Natural killer cell (primary cell): ENCODE measurements at regions not wholly inside any gene's neighbourhood (a gene's known extent, or its start where the extent isn't known, plus 50 kb on each side); places are given as distances from the start of the nearest gene placed in this dataset.

Source experiments
- ATAC-seq, 3 donors: fragments of 150-1000 bp in 2 of 3; fragments of 200-7000 bp in 1 of 3; cut with Tn5 transposase; 1 replicate in 1 of 3; 2 replicates in 2 of 3; pipeline ENCODE4 v1.10.0; 2021; ENCODE audit warnings: mild to moderate bottlenecking in 2 of 3, moderate library complexity in 2 of 3
- DNase-seq, 2 donors: peaks; one replicate each; pipeline versions ENCODE4 v3.0.0 to v3.0.0-alpha.2; 2013 to 2021; ENCODE audit warnings: mixed read lengths in 1 of 2
- H3K27ac ChIP-seq: one replicate; pipeline ENCODE4 v1.5.1; 2013; ENCODE audit warnings: mild to moderate bottlenecking, low read length
- H3K27me3 ChIP-seq: one replicate; pipeline ENCODE4 v1.6.1; 2013; ENCODE audit warnings: low read length; ENCODE audit not compliant: control insufficient read depth, insufficient read depth
- H3K36me3 ChIP-seq: one replicate; pipeline ENCODE4 v1.6.1; 2013; ENCODE audit warnings: low read length; ENCODE audit not compliant: control insufficient read depth, insufficient read depth
- H3K4me1 ChIP-seq: one replicate; pipeline ENCODE4 v1.6.1; 2013; ENCODE audit warnings: low read length; ENCODE audit not compliant: control insufficient read depth, insufficient read depth
- H3K4me3 ChIP-seq: one replicate; pipeline ENCODE4 v1.5.1; 2013; ENCODE audit warnings: low read length
- H3K9me3 ChIP-seq: one replicate; pipeline ENCODE4 v1.6.1; 2013; ENCODE audit warnings: low read length; ENCODE audit not compliant: control insufficient read depth, insufficient read depth
- H3K27ac Mint-ChIP-seq, 2 donors: one replicate each; pipeline ENCODE4 v1.8.0; 2022; ENCODE audit warnings: mild to moderate bottlenecking in 2 of 2, mixed read lengths in 2 of 2, moderate library complexity in 1 of 2
- H3K27me3 Mint-ChIP-seq, 2 donors: one replicate each; pipeline ENCODE4 v1.8.0; 2022; ENCODE audit warnings: low read depth in 2 of 2, mixed read lengths in 2 of 2
- H3K36me3 Mint-ChIP-seq: one replicate; pipeline ENCODE4 v1.8.0; 2022; ENCODE audit warnings: mixed read lengths
- H3K4me1 Mint-ChIP-seq, 2 donors: one replicate each; pipeline ENCODE4 v1.8.0; 2022; ENCODE audit warnings: mixed read lengths in 2 of 2
- H3K4me3 Mint-ChIP-seq: one replicate; pipeline ENCODE4 v1.8.0; 2022; ENCODE audit warnings: mild to moderate bottlenecking, moderate library complexity, mixed read lengths
- H3K9me3 Mint-ChIP-seq, 2 donors: one replicate each; pipeline ENCODE4 v1.8.0; 2022; ENCODE audit warnings: mixed read lengths in 2 of 2
- CTCF ChIP-seq: fragments of 200-600 bp; IDR thresholded peaks from one replicate; pipeline ENCODE4 v1.8.0; 2022; ENCODE audit warnings: antibody characterized with exemption
- WGBS: methylation state at CpG from one replicate; pipeline ENCODE4 v1.1.7; 2013; ENCODE audit warnings: missing lambda C conversion rate; ENCODE audit not compliant: insufficient coverage; 5-methylcytosine and 5-hydroxymethylcytosine counted together
- intact Hi-C: fragments of 100-400 bp; cut with micrococcal nuclease; formaldehyde crosslinking; loops from one replicate; pipeline ENCODE4 v1.14.2; 2022

GRCh38 chr3:13932578-13933295 lies 52.9 kb upstream of the WNT7A start:
- H3K27me3 Mint-ChIP-seq = peaks cover 11 to 19% of the 10 kb centered on the region in 2 donors
- TF ChIP-seq CTCF = no peak
- DNase-seq (peak in 1 of 2 donors; percentile 14), ATAC-seq (peak in 1 of 3 donors; percentile 54)
- no peak overlapping the region for H3K27ac Mint-ChIP-seq
- peaks cover 5 to 13% of the 10 kb centered on the region in 2 donors for H3K9me3 Mint-ChIP-seq
- peaks cover 11% of the 10 kb centered on the region for H3K4me1 ChIP-seq
- H3K27ac ChIP-seq = no peak overlapping the region
- no peaks in the 10 kb centered on the region for H3K36me3 Mint-ChIP-seq
- intact Hi-C loops = no loop called here
- peaks cover 4 to 8% of the 10 kb centered on the region in 2 donors for H3K4me1 Mint-ChIP-seq
- peaks cover 2% of the 10 kb centered on the region for H3K27me3 ChIP-seq
- H3K9me3 ChIP-seq = peaks cover 6% of the 10 kb centered on the region
- H3K4me3 Mint-ChIP-seq = peak overlapping the region; percentile 89
- no peaks in the 10 kb centered on the region for H3K36me3 ChIP-seq
- peak overlapping the region; percentile 31 for H3K4me3 ChIP-seq
- 21% methylated on average over 70 of the region's 70 CpGs for WGBS

DNA sequence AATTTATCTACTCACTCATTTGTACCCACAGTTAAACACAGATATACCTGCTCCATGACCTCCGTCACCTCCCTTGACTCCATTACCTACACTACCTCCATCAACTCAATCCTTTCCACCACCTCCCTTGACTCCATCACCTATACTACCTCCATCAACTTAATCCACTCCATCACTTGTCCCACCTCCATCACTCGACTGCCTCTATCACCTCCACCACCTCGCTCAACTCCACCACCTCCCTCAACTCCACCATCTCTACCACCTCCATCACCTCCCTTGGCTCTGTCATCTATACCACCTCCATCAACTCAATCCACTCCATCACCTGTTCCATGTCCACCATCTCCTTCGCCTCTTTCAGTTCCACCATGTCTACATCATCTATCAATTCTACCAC lies 51.3 kb upstream of the WNT7A start:
- no peak for DNase-seq
- peaks cover 17 to 28% of the 10 kb centered on the region in 2 donors for H3K27me3 Mint-ChIP-seq
- intact Hi-C loops = no loop called here
- H3K27ac Mint-ChIP-seq = no peak overlapping the region
- no peak for ATAC-seq
- Histone ChIP-seq H3K36me3 (no peaks in the 10 kb centered on the region), H3K4me3 (no peak overlapping the region), H3K4me1 (peaks cover 11% of the 10 kb centered on the region), H3K27ac (no peak overlapping the region), H3K9me3 (peaks cover 6% of the 10 kb centered on the region), H3K27me3 (peaks cover 2% of the 10 kb centered on the region)
- no peak for TF ChIP-seq CTCF
- H3K4me3 Mint-ChIP-seq = no peak overlapping the region
- 94% methylated on average over 4 of the region's 4 CpGs for WGBS
- peaks cover 4 to 8% of the 10 kb centered on the region in 2 donors for H3K4me1 Mint-ChIP-seq
- peaks cover 5 to 19% of the 10 kb centered on the region in 2 donors for H3K9me3 Mint-ChIP-seq
- H3K36me3 Mint-ChIP-seq = no peaks in the 10 kb centered on the region
